Nephron progenitor cell (in vitro differentiated cells): ENCODE measurements at regions not wholly inside any gene's neighbourhood (a gene's known extent, or its start where the extent isn't known, plus 50 kb on each side); places are given as distances from the start of the nearest gene placed in this dataset.

Experiments used
- DNase-seq: peaks from one replicate; pipeline ENCODE4 v3.0.0; 2021
- H3K27ac Mint-ChIP-seq: 2 replicates; pipeline ENCODE4 v1.8.0; 2021; ENCODE audit warnings: mild to moderate bottlenecking, moderate library complexity, mixed read lengths
- H3K27me3 Mint-ChIP-seq: 2 replicates; pipeline ENCODE4 v1.8.0; 2021; ENCODE audit warnings: mild to moderate bottlenecking, low read depth, mixed read lengths; ENCODE audit not compliant: poor library complexity
- H3K36me3 Mint-ChIP-seq: 2 replicates; pipeline ENCODE4 v1.8.0; 2021; ENCODE audit warnings: low read depth, mixed read lengths
- H3K4me1 Mint-ChIP-seq: 2 replicates; pipeline ENCODE4 v1.8.0; 2021; ENCODE audit warnings: mixed read lengths
- H3K4me3 Mint-ChIP-seq: 2 replicates; pipeline ENCODE4 v1.8.0; 2021; ENCODE audit warnings: mild to moderate bottlenecking, moderate library complexity, mixed read lengths
- H3K9me3 Mint-ChIP-seq: 2 replicates; pipeline ENCODE4 v1.8.0; 2021; ENCODE audit warnings: mild to moderate bottlenecking, moderate library complexity, mixed read lengths
- TF ChIP-seq, protein P1 (sequence below): fragments of 200-600 bp; sonication (generic); IDR thresholded peaks from 2 replicates; pipeline ENCODE4 v1.5.0; 2021; ENCODE audit warnings: antibody characterized with exemption

DNA sequence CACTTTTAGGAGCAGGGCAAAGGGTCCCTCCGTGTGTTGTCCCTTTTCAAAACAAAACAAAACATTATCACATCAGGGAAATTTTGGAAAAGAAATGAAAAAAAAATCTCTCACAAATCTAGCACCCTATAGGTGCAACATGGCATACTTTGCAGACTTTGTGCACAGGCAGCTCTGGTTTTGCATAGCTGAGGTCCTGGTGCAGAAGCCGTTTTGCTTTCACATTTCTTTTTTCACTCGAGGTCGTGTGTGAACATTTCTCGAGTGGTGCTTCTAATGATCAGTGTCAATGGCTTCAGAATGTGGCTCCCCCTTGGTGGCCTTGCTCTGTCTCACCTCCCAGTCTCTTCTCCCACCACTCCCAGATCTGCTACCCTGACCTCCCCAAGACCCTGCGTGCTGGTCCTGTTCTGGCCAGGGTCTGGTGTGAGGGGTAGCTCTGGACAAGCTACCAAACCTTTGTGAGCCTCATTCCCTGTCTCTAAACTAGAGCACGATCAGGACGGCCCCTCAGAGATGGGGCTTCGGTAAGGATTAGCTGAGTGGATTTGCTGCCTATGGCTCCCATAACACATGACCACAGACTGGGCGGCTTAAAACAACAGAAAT is 258.0 kb downstream of the NSG2 start:
- peaks cover 6% of the 10 kb centered on the region for H3K9me3 Mint-ChIP-seq
- no peak overlapping the region for H3K27ac Mint-ChIP-seq
- no peak for DNase-seq
- H3K27me3 Mint-ChIP-seq: peaks cover 15% of the 10 kb centered on the region
- H3K4me1 Mint-ChIP-seq: peaks cover 33% of the 10 kb centered on the region
- H3K36me3 Mint-ChIP-seq: no peaks in the 10 kb centered on the region
- no peak overlapping the region for H3K4me3 Mint-ChIP-seq
- TF ChIP-seq, protein P1, sequence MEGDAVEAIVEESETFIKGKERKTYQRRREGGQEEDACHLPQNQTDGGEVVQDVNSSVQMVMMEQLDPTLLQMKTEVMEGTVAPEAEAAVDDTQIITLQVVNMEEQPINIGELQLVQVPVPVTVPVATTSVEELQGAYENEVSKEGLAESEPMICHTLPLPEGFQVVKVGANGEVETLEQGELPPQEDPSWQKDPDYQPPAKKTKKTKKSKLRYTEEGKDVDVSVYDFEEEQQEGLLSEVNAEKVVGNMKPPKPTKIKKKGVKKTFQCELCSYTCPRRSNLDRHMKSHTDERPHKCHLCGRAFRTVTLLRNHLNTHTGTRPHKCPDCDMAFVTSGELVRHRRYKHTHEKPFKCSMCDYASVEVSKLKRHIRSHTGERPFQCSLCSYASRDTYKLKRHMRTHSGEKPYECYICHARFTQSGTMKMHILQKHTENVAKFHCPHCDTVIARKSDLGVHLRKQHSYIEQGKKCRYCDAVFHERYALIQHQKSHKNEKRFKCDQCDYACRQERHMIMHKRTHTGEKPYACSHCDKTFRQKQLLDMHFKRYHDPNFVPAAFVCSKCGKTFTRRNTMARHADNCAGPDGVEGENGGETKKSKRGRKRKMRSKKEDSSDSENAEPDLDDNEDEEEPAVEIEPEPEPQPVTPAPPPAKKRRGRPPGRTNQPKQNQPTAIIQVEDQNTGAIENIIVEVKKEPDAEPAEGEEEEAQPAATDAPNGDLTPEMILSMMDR: no peak

DNA sequence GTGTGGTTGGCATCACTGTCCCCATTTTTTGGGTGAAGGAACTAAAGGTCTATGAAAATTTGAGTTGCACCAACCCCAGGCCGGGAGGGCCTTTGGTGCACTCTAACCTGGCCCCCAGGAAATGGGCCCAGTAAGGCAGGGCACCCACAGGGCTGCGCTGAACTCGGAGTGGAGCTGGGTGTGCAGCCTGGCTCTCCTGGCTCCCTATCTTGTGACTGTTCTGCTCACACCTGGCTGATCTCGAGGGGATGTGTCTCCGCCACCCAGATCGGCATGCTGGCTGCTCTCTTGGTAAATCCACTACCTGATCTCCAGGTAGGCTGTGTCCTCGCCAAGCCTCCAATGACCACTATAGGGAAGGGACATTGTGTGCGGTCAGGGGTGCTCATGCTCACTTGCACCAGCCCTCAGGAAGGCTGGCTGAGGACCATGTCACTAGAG is 259.8 kb downstream of the NSG2 start:
- no peak for DNase-seq
- no peaks in the 10 kb centered on the region for H3K36me3 Mint-ChIP-seq
- no peak overlapping the region for H3K27ac Mint-ChIP-seq
- H3K27me3 Mint-ChIP-seq: peaks cover 22% of the 10 kb centered on the region
- no peak overlapping the region for H3K4me3 Mint-ChIP-seq
- TF ChIP-seq, protein P1: no peak
- H3K4me1 Mint-ChIP-seq: peaks cover 37% of the 10 kb centered on the region
- no peaks in the 10 kb centered on the region for H3K9me3 Mint-ChIP-seq

DNA sequence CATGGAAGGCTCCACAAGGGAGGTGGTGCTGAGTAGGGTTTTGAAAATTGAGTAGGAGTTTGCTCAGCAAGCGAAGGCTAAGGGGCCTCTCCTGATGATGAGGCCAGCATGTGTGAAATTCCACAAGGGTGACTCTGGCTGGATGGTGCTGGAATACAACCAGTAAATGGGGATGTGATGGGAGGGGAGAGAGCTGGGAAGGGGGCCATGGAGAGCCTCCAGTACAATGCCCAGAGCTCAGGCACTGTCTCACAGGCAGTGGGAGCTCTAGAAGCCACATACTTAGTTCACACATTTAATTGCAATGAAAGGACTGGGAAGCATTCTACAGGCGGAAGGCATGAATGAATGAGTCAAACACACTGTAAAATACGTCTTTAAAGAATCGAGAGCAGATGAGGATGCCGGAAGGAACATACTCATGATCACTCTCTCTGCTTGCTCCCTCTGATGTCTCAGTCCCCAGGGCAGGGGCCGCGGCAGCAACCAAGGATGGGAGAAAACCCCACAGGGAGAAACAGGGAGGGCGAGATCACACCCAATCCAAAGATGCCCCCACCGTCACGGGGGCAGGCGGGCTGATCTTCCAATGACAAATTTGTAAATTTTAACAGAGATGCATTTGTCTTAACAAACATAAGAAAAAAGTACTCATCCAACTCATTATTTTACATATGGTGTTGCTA is 261.0 kb downstream of the NSG2 start:
- Mint-ChIP-seq H3K36me3 (no peaks in the 10 kb centered on the region), H3K4me3 (no peak overlapping the region), H3K27me3 (peaks cover 16% of the 10 kb centered on the region), H3K9me3 (no peaks in the 10 kb centered on the region), H3K27ac (no peak overlapping the region), H3K4me1 (peaks cover 36% of the 10 kb centered on the region)
- TF ChIP-seq, protein P1: no peak
- no peak for DNase-seq

DNA sequence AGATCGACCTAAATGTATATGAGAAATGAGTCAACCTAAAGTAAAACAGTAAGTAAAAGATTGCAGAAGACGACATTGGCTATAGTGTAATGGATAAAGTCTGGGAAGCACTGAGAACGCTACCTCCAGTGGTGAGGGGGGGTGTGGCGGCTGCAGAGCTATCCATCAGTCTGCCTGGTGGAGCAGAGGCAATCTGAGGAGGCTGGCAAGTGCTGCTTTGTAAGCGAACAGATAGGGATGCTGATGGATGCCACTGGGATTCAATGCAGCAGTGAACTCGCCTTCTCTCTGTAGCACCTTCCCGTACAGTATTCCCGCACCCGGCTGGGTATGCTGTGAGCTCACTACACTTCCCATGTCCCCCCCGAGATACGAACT is 261.5 kb downstream of the NSG2 start:
- peaks cover 34% of the 10 kb centered on the region for H3K4me1 Mint-ChIP-seq
- H3K36me3 Mint-ChIP-seq: no peaks in the 10 kb centered on the region
- no peak overlapping the region for H3K4me3 Mint-ChIP-seq
- H3K9me3 Mint-ChIP-seq: no peaks in the 10 kb centered on the region
- TF ChIP-seq, protein P1: no peak
- peaks cover 16% of the 10 kb centered on the region for H3K27me3 Mint-ChIP-seq
- DNase-seq: no peak
- no peak overlapping the region for H3K27ac Mint-ChIP-seq

DNA sequence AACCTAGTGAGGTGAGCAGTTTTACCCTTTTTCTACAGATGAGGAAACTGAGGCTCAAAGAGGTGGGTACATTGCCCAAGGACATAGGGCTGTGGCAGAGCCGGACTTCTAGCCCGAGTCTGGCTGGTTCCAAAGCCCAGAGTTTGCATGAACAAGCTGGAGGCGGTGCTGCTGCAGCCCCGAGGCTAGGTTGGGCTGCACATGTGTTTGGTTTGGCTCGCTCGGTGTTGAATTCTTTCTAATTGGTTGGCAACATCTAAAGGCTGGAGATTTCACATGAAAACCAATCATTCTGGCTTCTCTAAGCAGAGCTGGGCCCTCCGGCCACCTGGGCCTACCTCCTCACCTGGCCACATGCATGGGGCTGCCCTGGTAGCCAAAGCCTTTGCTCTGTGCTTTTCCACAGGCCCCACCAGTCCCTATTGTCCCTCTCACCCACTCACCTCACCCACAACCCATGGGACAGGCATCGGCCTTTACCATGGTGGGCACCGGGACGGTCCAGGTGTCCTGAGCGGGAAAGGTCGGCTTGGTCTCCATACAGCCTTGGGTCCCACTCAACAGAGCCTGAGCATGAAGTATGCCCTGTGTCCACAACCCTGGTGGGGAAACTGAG is 262.3 kb downstream of the NSG2 start:
- Mint-ChIP-seq H3K27ac (no peak overlapping the region), H3K36me3 (no peaks in the 10 kb centered on the region), H3K4me3 (no peak overlapping the region), H3K4me1 (peaks cover 38% of the 10 kb centered on the region), H3K9me3 (no peaks in the 10 kb centered on the region), H3K27me3 (peaks cover 16% of the 10 kb centered on the region)
- DNase-seq: no peak
- TF ChIP-seq, protein P1: no peak
